ENCODE measurements at regions not wholly inside any gene's neighbourhood (a gene's known extent, or its start where the extent isn't known, plus 50 kb on each side); places are given as distances from the start of the nearest gene placed in this dataset.
"Not testable (repeated sequence)": the region's sequence is repeated elsewhere in the genome, so short reads cannot be mapped to it uniquely, and the experiment has no call there.

- intact Hi-C loops (cut with DNase I) = no loop called here
- H3K4me1 ChIP-seq (ENCODE audit: control insufficient read depth in 2 of 3, insufficient read depth in 2 of 3, low read depth in 1 of 3, low read length in 3 of 3) = no peaks in the 10 kb centered on the region
Measured at GRCh38 chr1:230556453-230556852, 85.8 kb upstream of the COG2 start.

GRCh38 chr1:230555814-230556213, 86.5 kb upstream of the COG2 start:
- Histone ChIP-seq H3K27ac (ENCODE audit: low read depth in 2 of 2, low read length in 2 of 2) (no peak overlapping the region), H3K4me3 (ENCODE audit: low read length in 3 of 3) (no peak overlapping the region), H3K9ac (ENCODE audit: low read length in 3 of 3) (no peak overlapping the region), H3K4me1 (ENCODE audit: control insufficient read depth in 2 of 3, insufficient read depth in 2 of 3, low read depth in 1 of 3, low read length in 3 of 3) (no peaks in the 10 kb centered on the region), H3K9me3 (ENCODE audit: control insufficient read depth in 2 of 3, insufficient read depth in 1 of 3, low read length in 3 of 3) (no peaks in the 10 kb centered on the region), H3K36me3 (ENCODE audit: control insufficient read depth in 2 of 3, insufficient read depth in 3 of 3, low read length in 3 of 3) (no peaks in the 10 kb centered on the region), H3K27me3 (ENCODE audit: control insufficient read depth, insufficient read depth, low read length) (no peaks in the 10 kb centered on the region)
- FAIRE-seq (no peak), DNase-seq (no peak)
- no peak for TF ChIP-seq CTCF (IDR thresholded peaks at IDR 0.05; ENCODE audit: borderline replicate concordance, extremely low read depth, insufficient read depth)
- intact Hi-C loops (cut with DNase I) = no loop called here

More at GRCh38 chr1:230556453-230556852, 85.8 kb upstream of the COG2 start:
- H3K27ac ChIP-seq (ENCODE audit: low read depth in 2 of 2, low read length in 2 of 2) = no peak overlapping the region
- DNase-seq (no peak), FAIRE-seq (no peak)
- H3K9me3 ChIP-seq (ENCODE audit: control insufficient read depth in 2 of 3, insufficient read depth in 1 of 3, low read length in 3 of 3) = no peaks in the 10 kb centered on the region
- TF ChIP-seq CTCF (IDR thresholded peaks at IDR 0.05; ENCODE audit: borderline replicate concordance, extremely low read depth, insufficient read depth) = no peak
- H3K27me3 ChIP-seq (ENCODE audit: control insufficient read depth, insufficient read depth, low read length) = no peaks in the 10 kb centered on the region
- H3K36me3 ChIP-seq (ENCODE audit: control insufficient read depth in 2 of 3, insufficient read depth in 3 of 3, low read length in 3 of 3) = no peaks in the 10 kb centered on the region
- H3K4me3 ChIP-seq (ENCODE audit: low read length in 3 of 3) = no peak overlapping the region
- H3K9ac ChIP-seq (ENCODE audit: low read length in 3 of 3) = no peak overlapping the region

- FAIRE-seq (no peak), DNase-seq (no peak)
- Histone ChIP-seq H3K27me3 (ENCODE audit: control insufficient read depth, insufficient read depth, low read length) (no peaks in the 10 kb centered on the region), H3K4me3 (ENCODE audit: low read length in 3 of 3) (no peak overlapping the region), H3K9me3 (ENCODE audit: control insufficient read depth in 2 of 3, insufficient read depth in 1 of 3, low read length in 3 of 3) (no peaks in the 10 kb centered on the region), H3K27ac (ENCODE audit: low read depth in 2 of 2, low read length in 2 of 2) (no peak overlapping the region), H3K4me1 (ENCODE audit: control insufficient read depth in 2 of 3, insufficient read depth in 2 of 3, low read depth in 1 of 3, low read length in 3 of 3) (peaks cover 0 to 4% (median 0%) of the 10 kb centered on the region in 3 donors), H3K9ac (ENCODE audit: low read length in 3 of 3) (no peak overlapping the region), H3K36me3 (ENCODE audit: control insufficient read depth in 2 of 3, insufficient read depth in 3 of 3, low read length in 3 of 3) (no peaks in the 10 kb centered on the region)
- TF ChIP-seq CTCF (IDR thresholded peaks at IDR 0.05; ENCODE audit: borderline replicate concordance, extremely low read depth, insufficient read depth) = no peak
- intact Hi-C loops (cut with DNase I) = no loop called here
Measured at GRCh38 chr1:230552880-230553279, 89.4 kb upstream of the COG2 start.

GRCh38 chr1:230550945-230551344, 91.3 kb upstream of the COG2 start:
- FAIRE-seq = not testable (repeated sequence)

More at GRCh38 chr1:230550945-230551344, 91.3 kb upstream of the COG2 start:
- H3K4me1 ChIP-seq (ENCODE audit: control insufficient read depth in 2 of 3, insufficient read depth in 2 of 3, low read depth in 1 of 3, low read length in 3 of 3); H3K4me3 ChIP-seq (ENCODE audit: low read length in 3 of 3); intact Hi-C loops (cut with DNase I); H3K36me3 ChIP-seq (ENCODE audit: control insufficient read depth in 2 of 3, insufficient read depth in 3 of 3, low read length in 3 of 3); H3K9ac ChIP-seq (ENCODE audit: low read length in 3 of 3); DNase-seq; H3K9me3 ChIP-seq (ENCODE audit: control insufficient read depth in 2 of 3, insufficient read depth in 1 of 3, low read length in 3 of 3); H3K27ac ChIP-seq (ENCODE audit: low read depth in 2 of 2, low read length in 2 of 2); H3K27me3 ChIP-seq (ENCODE audit: control insufficient read depth, insufficient read depth, low read length): not testable (repeated sequence)
